Mucosa of descending colon (tissue), 3 donors: ENCODE measurements at regions not wholly inside any gene's neighbourhood (a gene's known extent, or its start where the extent isn't known, plus 50 kb on each side); places are given as distances from the start of the nearest gene placed in this dataset.

Experiments used
- ATAC-seq: fragments of 200-7000 bp; cut with Tn5 transposase; one replicate; pipeline ENCODE4 v1.9.1; 2020; ENCODE audit warnings: mild to moderate bottlenecking, moderate library complexity
- DNase-seq, 3 donors: peaks; one replicate each; pipeline ENCODE4 v3.0.0-alpha.2; 2020
- H3K36me3 ChIP-seq: fragments of 200-600 bp; one replicate; pipeline ENCODE4 v1.8.0; 2021; ENCODE audit warnings: low read depth, mild to moderate bottlenecking
- H3K4me1 ChIP-seq: fragments of 200-600 bp; one replicate; pipeline ENCODE4 v1.8.0; 2021; ENCODE audit warnings: low read depth, mild to moderate bottlenecking
- H3K4me3 ChIP-seq: fragments of 200-600 bp; one replicate; pipeline ENCODE4 v1.8.0; 2021; ENCODE audit warnings: mild to moderate bottlenecking
- H3K9me3 ChIP-seq: fragments of 200-600 bp; one replicate; pipeline ENCODE4 v1.8.0; 2021; ENCODE audit warnings: mild to moderate bottlenecking
- CTCF ChIP-seq: fragments of 200-600 bp; IDR thresholded peaks from one replicate; pipeline ENCODE4 v1.8.0; 2022; ENCODE audit warnings: antibody characterized with exemption, mild to moderate bottlenecking
- intact Hi-C, 2 donors: fragments of 100-400 bp; cut with DNase I in 1 of 2; cut with micrococcal nuclease in 1 of 2; formaldehyde crosslinking; loops; one replicate each; pipeline versions ENCODE4 v1.11.0 to v1.11.1; 2022; cut with DNase I, micrococcal nuclease
- donor health status: DM: no; HTN: no; CAD: no; lungs with moderate emphysema.
- donor health status: DM: no; HTN: no; CAD: no.
- donor health status: DM: no; HTN: yes; CAD: no.

- H3K36me3 ChIP-seq, result no peaks in the 10 kb centered on the region
- ATAC-seq, result no peak
- no peak overlapping the region for H3K4me3 ChIP-seq
- no peak for DNase-seq
- intact Hi-C loops, result loop anchor here in 1 of 2 donors (10.0 kb wide), 1 partner anchor 625 kb away; no protein-coding TSS in a partner anchor
- no peak for TF ChIP-seq CTCF
- no peaks in the 10 kb centered on the region for H3K4me1 ChIP-seq
- H3K9me3 ChIP-seq, result no peaks in the 10 kb centered on the region
Observed at GRCh38 chr20:52289956-52290565, 98.5 kb upstream of the ZFP64 start.

GRCh38 chr20:52280407-52280806 is 88.8 kb upstream of the ZFP64 start:
- Histone ChIP-seq H3K4me3 (no peak overlapping the region), H3K36me3 (no peaks in the 10 kb centered on the region), H3K4me1 (no peaks in the 10 kb centered on the region), H3K9me3 (no peaks in the 10 kb centered on the region)
- intact Hi-C loops, result no loop called here
- TF ChIP-seq CTCF, result no peak
- ATAC-seq (no peak), DNase-seq (no peak)

- H3K4me3 ChIP-seq, result no peak overlapping the region
- no peak for TF ChIP-seq CTCF
- intact Hi-C loops, result no loop called here
- no peaks in the 10 kb centered on the region for H3K9me3 ChIP-seq
- DNase-seq, result no peak
- ATAC-seq, result no peak
- H3K4me1 ChIP-seq, result no peaks in the 10 kb centered on the region
- H3K36me3 ChIP-seq, result no peaks in the 10 kb centered on the region
Observed at GRCh38 chr20:52279706-52280105, 88.1 kb upstream of the ZFP64 start.

- H3K9me3 ChIP-seq, result no peaks in the 10 kb centered on the region
- ATAC-seq, result no peak
- H3K4me1 ChIP-seq, result no peaks in the 10 kb centered on the region
- H3K4me3 ChIP-seq, result no peak overlapping the region
- TF ChIP-seq CTCF, result no peak
- intact Hi-C loops, result no loop called here
- no peak for DNase-seq
- H3K36me3 ChIP-seq, result no peaks in the 10 kb centered on the region
Observed at GRCh38 chr20:52275181-52275691, 83.7 kb upstream of the ZFP64 start.

- ATAC-seq, result no peak
- intact Hi-C loops, result no loop called here
- TF ChIP-seq CTCF, result no peak
Observed at GRCh38 chr20:52270696-52271095, 79.1 kb upstream of the ZFP64 start.

More at GRCh38 chr20:52270696-52271095, 79.1 kb upstream of the ZFP64 start:
- no peaks in the 10 kb centered on the region for H3K36me3 ChIP-seq
- no peak for DNase-seq
- no peaks in the 10 kb centered on the region for H3K9me3 ChIP-seq
- H3K4me1 ChIP-seq, result no peaks in the 10 kb centered on the region
- no peak overlapping the region for H3K4me3 ChIP-seq
